ENCODE measurements at regions not wholly inside any gene's neighbourhood (a gene's known extent, or its start where the extent isn't known, plus 50 kb on each side); places are given as distances from the start of the nearest gene placed in this dataset.

- no peak overlapping the region for H3K4me3 ChIP-seq (ENCODE audit: low read depth, low read length)
- DNase-seq (ENCODE audit: low read depth) = no peak
- TF ChIP-seq CTCF (IDR thresholded peaks at IDR 0.05; ENCODE audit: insufficient read depth, low read length) = no peak
These were observed 142.0 kb upstream of the KIF2B start for GRCh38 chr17:53680745-53681144.

GRCh38 chr17:53668854-53669253, 153.9 kb upstream of the KIF2B start:
- no peak for DNase-seq (ENCODE audit: low read depth)
- no peak for TF ChIP-seq CTCF (IDR thresholded peaks at IDR 0.05; ENCODE audit: insufficient read depth, low read length)
- H3K4me3 ChIP-seq (ENCODE audit: low read depth, low read length) = no peak overlapping the region

- no peak for TF ChIP-seq CTCF (IDR thresholded peaks at IDR 0.05; ENCODE audit: insufficient read depth, low read length)
- no peak overlapping the region for H3K4me3 ChIP-seq (ENCODE audit: low read depth, low read length)
- no peak for DNase-seq (ENCODE audit: low read depth)
These were observed 160.1 kb upstream of the KIF2B start for GRCh38 chr17:53662608-53663007.

- TF ChIP-seq CTCF (IDR thresholded peaks at IDR 0.05; ENCODE audit: insufficient read depth, low read length) = no peak
- no peak for DNase-seq (ENCODE audit: low read depth)
- H3K4me3 ChIP-seq (ENCODE audit: low read depth, low read length) = no peak overlapping the region
These were observed 163.5 kb upstream of the KIF2B start for GRCh38 chr17:53659181-53659580.

GRCh38 chr17:53655591-53655990, 167.1 kb upstream of the KIF2B start:
- no peak for TF ChIP-seq CTCF (IDR thresholded peaks at IDR 0.05; ENCODE audit: insufficient read depth, low read length)
- H3K4me3 ChIP-seq (ENCODE audit: low read depth, low read length) = no peak overlapping the region
- no peak for DNase-seq (ENCODE audit: low read depth)

- no peak for TF ChIP-seq CTCF (IDR thresholded peaks at IDR 0.05; ENCODE audit: insufficient read depth, low read length)
- no peak for DNase-seq (ENCODE audit: low read depth)
- no peak overlapping the region for H3K4me3 ChIP-seq (ENCODE audit: low read depth, low read length)
These were observed 173.5 kb upstream of the KIF2B start for GRCh38 chr17:53649201-53649600.

- no peak for TF ChIP-seq CTCF (IDR thresholded peaks at IDR 0.05; ENCODE audit: insufficient read depth, low read length)
- no peak for DNase-seq (ENCODE audit: low read depth)
- no peak overlapping the region for H3K4me3 ChIP-seq (ENCODE audit: low read depth, low read length)
These were observed 175.9 kb upstream of the KIF2B start for GRCh38 chr17:53646835-53647234.
